NK-92 treated with Interleukin-12 subunit alpha and Interleukin-12 subunit beta, amount 100 ng/mL, for 24 hours (cell line): ENCODE measurements at regions not wholly inside any gene's neighbourhood (a gene's known extent, or its start where the extent isn't known, plus 50 kb on each side); places are given as distances from the start of the nearest gene placed in this dataset.

Source experiments
- DNase-seq: peaks from one replicate; lab custom pipeline; 2025; lab: John Stamatoyannopoulos, UW

DNA sequence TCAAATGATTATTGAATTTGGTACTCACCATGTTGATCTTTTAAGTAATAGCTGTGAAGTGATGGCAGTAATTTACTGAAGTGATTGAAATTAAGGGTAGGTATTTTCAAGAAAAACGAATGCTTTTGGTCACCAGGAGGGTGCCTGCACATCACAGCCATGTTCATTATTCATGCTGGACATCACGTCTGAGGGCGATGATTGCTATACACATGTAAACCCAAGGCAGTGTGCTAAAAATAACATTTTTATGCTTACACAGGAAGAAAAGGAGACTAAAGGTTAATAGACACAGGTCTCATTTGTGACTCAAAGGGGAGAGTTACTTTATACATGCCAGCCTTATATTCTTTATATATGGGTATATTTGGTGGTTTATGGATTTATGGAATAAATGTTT is 1146.0 kb downstream of the NLGN4X start:
- DNase-seq, result no peak

DNA sequence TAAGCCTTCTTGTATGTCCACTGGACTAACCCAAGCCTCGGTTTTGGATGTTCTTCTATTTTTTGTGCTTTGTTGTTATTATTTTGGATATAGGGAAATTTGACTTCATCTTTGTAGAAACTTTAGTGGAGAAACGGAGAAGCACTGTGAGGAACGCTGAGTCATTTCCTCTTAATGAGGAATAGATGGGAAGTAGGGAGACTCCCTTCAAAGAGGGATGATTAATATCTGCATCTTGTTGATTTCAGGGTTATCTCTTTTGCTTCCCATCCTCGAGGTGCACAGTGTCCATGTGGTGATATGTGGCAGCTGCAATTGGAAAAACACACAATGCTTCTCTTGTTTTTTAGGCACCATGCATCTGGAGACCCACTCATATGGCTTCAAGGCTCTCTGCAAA is 1147.9 kb downstream of the NLGN4X start:
- DNase-seq, result no peak

DNA sequence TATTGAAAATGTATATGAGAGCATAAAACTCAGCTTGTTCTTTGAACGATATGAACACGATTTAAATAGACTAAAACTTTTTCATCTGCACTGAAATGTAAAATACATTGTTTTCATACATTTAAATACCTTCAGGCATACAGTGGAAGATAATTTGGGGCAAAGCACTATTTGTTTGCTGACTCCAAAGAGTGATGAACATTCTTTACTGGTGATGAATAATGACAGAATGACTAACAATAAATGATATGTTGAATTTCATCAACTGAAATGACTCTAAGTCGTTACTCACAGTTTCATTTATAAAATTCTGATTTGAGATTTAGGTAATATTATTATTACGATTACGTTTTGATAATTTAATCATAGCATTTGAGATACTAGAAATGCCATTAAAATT is 1160.1 kb downstream of the NLGN4X start:
- no peak for DNase-seq

DNA sequence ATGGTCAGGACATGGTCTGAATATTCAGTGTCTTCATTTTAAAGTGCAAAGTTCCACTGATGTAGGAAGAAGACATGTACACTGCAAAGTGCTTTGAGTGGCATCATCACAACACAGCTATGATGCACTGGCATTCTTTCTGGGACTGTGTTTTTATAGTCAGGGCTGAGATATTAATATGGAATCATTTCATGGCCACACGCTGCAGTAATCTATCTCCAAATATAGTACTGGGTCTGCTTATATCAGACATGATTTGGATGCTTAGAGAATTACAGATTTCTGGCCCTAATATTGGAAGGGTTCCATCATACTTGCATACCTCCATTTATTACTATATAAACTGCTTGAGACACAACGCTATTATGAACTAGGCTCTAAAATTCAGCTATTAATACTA is 1170.9 kb downstream of the NLGN4X start:
- no peak for DNase-seq

DNA sequence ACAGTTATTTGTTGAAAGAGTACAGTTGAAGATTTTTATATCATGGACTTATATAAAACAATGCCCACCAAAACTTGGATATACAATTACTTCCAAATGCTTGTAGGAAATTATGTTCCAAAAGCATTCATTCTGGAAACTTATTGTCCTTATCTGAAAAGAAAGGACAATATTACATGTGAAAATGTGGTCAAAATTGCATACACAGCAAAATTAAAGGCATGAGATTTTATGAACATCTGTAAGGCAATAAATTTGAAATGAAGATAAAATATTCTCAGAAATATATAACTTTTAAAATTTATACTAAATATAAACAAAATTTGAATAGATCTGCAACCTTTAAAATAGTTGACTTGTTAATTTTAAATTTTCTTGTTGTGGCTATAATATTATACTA is 1173.8 kb downstream of the NLGN4X start:
- no peak for DNase-seq

DNA sequence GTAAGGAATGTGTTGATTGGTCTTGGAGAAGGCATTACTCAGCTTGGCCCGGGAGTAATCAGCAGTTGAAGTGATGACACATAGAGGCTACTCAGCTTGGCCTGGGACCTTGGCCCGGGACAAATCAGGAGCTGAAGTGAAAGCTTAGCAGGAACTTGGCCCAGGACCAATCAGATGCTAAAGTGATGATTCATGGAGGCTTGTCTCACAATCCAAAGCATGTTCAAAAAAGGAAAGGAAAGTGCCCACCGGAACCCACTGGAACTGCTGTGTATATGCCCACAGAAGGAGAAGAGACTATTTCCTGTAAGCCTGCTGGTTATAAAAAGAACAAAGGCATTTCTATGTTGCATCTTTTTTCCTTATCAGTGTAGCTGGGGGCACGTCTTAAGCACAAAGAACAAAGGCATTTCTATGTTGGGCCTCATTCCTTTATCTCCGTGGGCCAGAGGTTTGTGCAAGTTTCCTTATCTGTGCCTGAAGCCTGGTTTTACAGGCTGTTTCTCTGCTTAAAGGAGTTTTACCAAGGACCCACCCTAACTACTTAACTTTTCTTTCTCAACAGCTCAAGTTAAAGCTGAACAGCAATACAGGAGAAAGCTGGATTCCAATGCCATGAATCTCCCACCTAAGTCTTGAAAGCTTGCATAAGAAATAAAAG is 1176.7 kb downstream of the NLGN4X start:
- no peak for DNase-seq

DNA sequence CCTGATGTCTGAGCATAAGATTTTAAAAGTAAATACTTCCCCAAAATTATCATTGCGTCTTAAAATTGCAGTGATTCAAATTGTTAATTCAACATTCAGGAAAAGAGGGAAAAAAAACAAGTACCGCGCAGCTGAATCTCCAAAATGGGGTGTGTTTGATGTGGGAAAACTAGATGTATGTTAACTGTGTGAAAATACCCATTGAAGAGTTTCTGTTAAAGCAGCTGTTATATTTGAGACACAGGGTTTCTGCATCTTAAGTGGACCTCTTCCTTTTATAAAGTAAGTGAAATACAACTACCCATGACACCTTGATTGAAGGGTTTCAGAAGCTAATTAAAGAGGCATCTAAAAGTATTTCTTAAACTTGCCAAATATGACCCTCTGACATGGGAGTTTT is 1186.1 kb downstream of the NLGN4X start:
- no peak for DNase-seq

DNA sequence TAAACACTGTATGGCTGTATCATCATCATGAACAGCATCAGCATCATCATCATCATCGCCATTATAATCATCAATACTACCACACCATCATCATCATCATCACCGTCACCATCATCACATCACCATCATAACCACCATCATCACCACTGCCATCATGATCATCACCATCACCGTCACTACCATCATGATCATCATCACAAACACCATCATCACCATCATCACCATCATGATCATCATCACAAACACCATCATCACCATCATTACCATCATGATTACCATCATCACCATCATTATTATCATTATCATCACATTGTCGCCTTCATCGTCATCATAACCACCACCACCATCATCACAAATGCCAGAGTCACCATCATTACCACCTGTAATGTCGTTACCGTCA is 1196.9 kb downstream of the NLGN4X start:
- DNase-seq, result no peak

DNA sequence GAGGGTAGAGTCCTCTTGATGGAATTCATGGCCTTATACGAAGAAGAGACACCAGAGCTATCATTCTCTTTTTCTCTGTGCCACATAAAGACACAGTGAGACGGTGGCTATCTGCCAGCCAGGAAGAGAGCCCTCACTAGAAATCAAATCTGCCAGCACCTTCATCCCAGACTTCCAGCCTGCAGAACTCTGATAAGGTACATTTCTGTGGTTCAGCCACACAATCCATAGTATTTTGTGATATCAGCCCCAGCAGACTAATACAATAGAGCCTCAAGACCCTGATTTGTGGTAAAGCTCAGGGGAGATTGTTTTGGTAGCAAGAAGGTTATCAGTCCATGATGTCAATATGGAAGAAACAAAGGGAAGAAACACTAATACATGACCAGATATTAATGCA is 1213.2 kb downstream of the NLGN4X start:
- no peak for DNase-seq

DNA sequence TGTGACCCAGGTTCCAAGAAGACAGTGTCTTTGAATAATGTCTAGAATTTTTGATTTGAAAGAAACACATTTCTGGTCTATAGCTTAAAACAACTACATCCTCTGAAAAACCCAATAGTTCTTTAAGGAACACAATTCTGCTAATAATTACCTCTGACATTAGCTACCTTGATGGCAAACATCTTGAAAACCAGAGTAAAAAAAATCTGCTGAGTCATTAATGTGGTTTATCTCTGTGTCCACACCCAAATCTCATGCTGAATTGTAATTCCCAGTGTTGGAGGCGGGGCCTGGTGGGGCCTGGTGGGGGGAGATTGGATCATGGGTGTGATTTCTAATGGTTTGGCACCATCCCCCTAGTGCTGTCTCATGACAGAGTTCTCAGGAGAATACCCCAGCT is 1233.8 kb downstream of the NLGN4X start:
- DNase-seq, result no peak

DNA sequence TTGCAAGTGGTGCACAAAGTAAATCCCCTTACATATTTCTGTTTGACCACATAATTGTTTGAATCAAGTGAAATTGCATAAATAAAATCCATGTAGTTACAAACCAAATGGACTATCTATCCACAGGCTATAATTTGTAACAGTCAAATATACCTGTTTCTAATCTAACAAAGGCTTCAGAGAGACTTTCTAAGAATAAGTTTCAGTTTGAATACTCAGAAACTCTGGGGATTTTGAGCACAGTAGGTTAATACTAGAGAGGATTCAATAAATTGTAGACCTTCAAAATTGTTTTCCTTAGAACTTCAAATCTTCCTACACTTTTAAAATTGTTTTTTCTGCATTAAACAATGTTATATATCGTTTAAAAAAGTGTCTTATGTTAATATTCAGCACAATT is 1250.1 kb downstream of the NLGN4X start:
- no peak for DNase-seq

DNA sequence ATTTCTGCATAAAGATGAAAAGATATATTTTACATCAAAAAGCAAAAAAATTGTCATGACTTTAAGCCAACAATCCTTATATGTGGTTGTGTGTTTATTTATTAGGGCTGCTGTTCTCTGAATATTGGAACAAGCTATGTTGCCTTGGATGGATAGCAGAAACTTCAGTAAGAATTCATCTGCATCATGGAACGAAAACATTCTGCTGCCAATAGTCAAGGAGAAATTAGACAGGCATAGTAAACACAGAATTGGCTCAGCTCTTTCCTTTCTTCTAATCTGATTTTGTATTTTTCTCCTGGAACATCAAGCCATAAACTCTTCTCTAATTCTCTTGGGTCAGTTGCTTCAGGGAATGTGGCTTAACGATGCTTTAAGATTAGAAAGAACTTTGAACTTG is 1257.0 kb downstream of the NLGN4X start:
- no peak for DNase-seq

DNA sequence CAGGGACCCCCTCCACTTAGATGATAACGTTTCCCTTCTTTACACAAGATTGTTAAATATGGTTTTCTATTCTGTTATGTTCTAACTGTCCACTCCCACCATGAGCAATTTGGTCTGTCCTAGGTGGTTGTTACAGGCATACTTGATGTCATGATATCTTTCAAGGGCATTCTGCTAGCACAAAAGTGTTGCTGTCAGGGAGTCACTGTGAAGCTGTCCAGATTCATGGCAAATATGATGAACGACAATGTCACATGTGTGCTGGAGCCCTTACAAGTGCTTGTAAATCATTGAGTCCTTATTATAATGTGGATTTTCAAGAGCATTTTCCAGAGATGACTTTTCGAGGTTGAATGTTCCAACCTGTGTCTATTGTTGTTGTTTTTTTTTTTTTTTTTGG is 1250.7 kb upstream of the PRKX start:
- DNase-seq, result no peak

DNA sequence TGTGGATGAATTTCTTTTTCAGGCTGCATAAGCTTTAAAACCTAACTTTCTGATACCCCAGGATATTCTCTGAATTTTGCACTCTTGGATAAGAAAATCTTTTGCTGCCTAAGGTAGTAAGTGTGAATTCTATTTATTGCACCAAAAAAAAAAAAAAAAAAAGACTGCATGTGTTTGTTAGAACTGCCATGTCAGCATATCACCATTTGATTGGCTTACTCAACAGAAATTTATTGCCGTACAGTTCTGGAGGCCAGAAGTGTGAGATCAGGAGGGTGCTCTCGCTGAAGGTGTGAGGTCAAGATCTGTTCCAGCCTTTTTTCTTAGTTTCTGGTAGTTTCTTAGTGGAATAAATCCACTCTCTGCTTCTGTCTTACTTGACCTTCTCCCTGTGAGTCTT is 1250.0 kb upstream of the PRKX start:
- DNase-seq, result no peak

DNA sequence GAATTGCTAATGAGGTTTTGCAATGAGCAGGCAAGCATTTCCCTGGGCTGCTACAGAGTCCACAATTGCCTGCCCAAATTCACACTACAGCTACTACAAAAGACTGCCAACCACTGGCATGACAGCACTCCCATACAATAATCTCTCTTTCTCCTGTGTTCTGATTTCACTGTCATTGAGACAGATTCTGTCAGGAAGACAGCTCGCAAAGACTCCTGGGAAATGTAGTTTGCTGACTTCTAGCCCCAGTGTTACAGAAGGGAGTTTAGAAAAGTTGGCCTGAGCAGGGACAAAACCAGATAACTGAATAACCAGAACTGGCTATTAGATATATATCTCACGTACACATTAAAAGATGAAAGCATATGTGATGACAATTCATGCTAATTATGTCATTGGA is 1231.3 kb upstream of the PRKX start:
- DNase-seq, result no peak

DNA sequence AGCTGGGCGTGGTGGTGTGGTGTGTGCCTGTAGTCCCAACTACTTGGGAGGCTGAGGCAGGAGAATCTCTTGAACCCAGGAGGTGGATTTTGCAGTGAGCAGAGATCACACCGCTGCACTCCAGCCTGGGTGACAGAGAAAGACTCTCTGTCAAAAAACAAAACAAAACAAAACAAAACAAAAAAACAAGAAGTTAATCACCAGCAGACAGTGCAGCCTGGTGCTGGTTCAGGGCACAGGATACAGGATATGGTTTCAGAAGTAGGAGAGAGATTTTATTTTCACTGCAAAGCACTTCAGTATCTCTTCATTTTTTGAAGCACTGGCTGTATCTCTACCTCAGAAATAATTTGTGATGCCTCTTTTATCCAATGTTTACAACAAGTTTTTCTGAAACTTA is 1222.9 kb upstream of the PRKX start:
- no peak for DNase-seq

DNA sequence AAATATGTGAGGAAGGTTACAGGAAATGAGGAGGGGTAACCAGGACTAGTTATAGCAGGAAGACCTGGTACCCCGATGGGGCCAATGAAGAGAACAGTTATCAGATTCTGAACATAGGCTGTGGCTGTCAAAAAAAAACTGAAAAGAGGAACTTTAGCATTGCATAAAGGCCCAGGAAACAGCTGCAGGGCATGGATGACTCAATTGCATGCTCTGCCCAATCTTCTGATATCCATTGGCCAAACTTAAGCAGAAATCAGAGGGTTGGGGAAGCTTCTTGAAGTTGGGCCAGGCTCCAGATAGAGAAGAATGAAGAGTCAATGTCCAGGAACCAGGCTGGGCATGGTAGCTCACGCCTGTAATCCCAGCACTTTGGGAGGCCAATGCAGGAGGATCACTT is 1222.4 kb upstream of the PRKX start:
- DNase-seq, result no peak

DNA sequence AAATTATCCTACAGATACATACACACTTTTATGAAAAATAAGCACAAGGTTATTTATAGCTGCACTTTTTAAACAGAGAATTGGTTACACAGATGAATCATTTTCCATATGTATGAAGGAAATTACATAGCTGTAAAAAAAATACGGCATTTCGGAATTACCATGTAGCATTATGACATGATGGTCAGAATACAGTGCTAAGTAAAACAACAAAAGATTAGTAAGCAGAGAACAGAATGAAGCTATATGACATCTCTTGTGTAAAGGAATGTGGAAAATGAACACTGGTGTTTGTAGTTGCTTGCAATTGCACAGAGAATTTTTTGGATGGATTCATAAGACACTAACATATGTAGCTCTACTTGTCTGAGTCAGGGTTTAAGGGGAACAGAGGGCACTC is 1222.0 kb upstream of the PRKX start:
- DNase-seq, result no peak

DNA sequence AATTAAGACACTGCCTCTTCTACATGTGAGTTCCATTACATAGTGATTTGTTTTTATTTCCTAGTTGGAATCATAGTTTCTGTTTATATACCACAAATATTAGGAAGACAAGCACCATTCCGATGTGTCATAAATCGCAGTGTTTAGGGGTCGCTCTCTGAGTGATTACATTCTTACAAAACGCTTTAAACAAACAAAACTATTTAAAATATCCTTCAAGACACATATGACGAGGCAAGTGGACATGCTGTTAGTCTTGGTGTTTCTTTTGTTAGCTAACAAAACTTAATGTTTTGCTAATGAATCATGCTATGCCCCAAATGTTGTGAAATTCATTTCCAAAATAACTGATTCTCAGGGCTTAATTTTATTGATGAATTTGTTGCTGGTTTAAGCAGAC is 1219.3 kb upstream of the PRKX start:
- DNase-seq, result no peak

DNA sequence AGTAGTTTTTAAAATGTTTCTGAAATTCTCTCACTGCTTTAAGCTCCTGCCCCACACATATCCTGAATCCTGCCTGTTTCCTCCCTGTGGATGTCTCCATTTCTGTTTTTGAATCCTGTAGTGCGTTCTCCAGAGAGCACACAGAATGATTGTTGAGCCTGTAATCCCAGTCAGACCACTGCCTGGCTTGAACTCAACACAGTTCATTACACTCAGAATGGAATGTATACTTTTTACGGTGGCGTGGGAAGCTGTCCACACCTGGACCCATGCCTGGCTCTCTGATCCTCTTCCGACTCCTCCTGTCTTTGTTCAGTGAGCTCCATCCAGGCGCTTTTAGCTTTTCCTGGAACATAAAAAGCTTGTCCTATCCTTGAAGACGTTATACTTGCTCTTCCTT is 1217.0 kb upstream of the PRKX start:
- DNase-seq, result no peak

DNA sequence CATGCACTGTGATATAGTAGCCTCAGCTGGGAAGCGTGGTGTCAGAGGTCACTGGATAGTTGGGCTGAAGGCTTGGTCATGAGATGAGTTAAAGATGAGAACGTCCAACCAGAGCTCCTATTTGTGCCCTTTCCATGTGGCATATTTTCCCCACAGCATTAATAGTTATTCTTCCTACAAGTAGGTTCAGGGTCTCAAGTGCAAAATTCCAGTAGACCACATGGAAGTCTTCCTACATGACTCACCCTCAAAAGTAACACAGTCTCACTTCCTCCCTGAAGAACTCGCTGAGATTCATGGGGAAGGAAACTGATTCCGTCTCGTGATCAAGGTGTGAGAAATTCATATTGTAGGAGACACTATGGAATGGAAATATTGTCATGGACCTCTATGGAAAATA is 1212.5 kb upstream of the PRKX start:
- DNase-seq, result no peak

DNA sequence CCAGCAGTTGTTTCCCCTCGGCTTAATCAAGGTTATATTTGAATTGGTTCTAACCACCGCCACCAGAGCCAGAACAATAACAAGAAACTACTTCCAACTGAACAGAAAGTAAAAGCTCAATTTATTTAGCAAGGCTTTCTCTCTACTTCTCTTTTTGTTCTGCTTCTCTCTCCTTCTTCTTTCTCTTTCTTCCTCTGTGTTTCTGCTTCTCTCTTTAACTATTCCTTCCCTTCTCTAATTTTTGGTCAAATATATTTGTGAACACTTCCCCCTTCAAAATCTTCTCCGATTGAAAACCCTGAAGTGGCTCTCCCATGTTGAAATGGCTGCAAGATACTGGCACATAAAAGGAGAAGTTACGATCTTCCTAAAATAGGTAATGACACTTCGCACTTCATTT is 1195.9 kb upstream of the PRKX start:
- no peak for DNase-seq

DNA sequence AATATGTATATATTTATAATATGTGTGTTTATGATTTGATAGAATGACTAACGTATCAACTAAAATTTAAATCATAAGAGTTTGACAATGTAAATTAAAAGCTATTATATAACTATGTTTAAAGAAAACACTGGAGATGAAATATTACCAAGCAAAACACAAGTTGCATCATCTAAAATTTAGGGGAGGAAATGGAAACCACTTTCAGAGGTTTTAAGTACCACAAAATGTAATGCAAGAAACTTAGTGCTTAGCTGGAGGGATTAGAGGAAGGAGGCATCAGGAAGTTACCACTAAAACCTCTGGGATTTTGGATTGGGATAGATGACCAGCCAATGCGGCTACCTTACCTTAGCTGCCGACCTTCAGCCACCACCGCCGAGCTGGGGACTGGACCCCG is 1192.1 kb upstream of the PRKX start:
- DNase-seq, result no peak

DNA sequence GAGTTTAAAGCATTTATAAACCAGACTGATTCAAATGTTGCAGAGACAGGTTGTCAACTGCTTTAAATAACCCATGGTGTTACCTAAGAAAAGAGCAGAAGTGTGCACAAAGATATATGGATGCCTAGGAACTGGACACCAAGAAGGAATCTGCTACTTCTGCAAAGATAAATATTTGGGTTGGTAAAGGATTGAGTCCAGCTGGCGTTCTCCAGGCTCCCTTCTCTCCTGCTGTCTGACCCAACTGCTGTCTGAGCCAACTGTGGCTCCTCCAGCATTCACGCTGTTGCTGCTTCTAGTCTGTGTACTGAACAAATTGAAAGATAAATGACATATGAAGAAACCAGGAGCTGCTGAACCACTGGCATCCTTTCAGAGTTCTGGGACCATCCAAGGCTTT is 1167.8 kb upstream of the PRKX start:
- no peak for DNase-seq

DNA sequence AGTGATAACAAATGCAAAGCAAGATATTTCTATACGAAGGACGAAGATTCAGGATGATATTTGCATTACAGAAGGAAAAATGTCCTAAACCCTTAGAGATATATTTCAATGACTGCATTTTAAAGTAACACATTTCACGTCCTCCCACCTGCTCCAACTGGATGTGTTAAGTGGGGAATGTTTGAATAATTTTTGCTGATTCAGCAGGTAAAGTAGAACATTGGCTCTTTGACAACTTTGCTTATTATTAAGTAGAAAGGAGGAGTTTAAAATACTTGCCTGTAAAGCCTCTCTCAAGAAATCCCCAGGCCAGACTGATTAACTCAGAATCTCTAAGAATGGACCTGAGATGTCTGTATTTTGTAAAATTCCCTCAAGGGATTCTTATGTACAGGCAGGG is 1165.2 kb upstream of the PRKX start:
- DNase-seq, result no peak
